ENCODE measurements at regions not wholly inside any gene's neighbourhood (a gene's known extent, or its start where the extent isn't known, plus 50 kb on each side); places are given as distances from the start of the nearest gene placed in this dataset.

- no peak for ATAC-seq
- intact Hi-C loops (cut with micrococcal nuclease; ENCODE audit: unreplicated experiment): no loop called here
- CTCF ChIA-PET: interaction anchor here (0.6 kb wide), 1 partner anchor 396 kb away, joined by 16 read pairs; no protein-coding TSS in a partner anchor
- DNase-seq (ENCODE audit: low read depth, low spot score): no peak
- Histone ChIP-seq H3K36me3 (ENCODE audit: control insufficient read depth, insufficient read depth, low read length) (no peaks in the 10 kb centered on the region), H3K27ac (ENCODE audit: low read length) (no peak overlapping the region), H3K4me1 (ENCODE audit: control insufficient read depth, insufficient read depth, low read length) (no peaks in the 10 kb centered on the region), H3K9me3 (ENCODE audit: control insufficient read depth, insufficient read depth, low read depth, low read length) (no peaks in the 10 kb centered on the region), H3K4me3 (ENCODE audit: low read depth in 2 of 2, low read length in 2 of 2) (no peak overlapping the region), H3K27me3 (ENCODE audit: control insufficient read depth, insufficient read depth, low read length) (peaks cover 31% of the 10 kb centered on the region)
- no TSS peak for BruUV-seq (replicated peaks)
- POLR2A ChIA-PET: no interaction called here
- TF ChIP-seq POLR2AphosphoS5 (IDR thresholded peaks at IDR 0.05; ENCODE audit: low read depth, low read length) (no peak), SIN3A (IDR thresholded peaks at IDR 0.05; ENCODE audit: borderline replicate concordance, insufficient read depth, low read depth, low read length) (no peak), REST (IDR thresholded peaks at IDR 0.05; ENCODE audit: insufficient read depth in 1 of 2, low read depth in 2 of 2, low read length in 1 of 2) (no peak), CTCF (IDR thresholded peaks at IDR 0.05) (no peak), TCF7L2 (IDR thresholded peaks at IDR 0.05; ENCODE audit: low read depth, low read length) (no peak)
- in situ Hi-C loops (cut with HindIII; ENCODE audit: low pct_unique_long_range_greater_than_20kb, low sequenced_read_pairs): no loop called here
Observed at GRCh38 chr3:124428372-124429128, 301.7 kb upstream of the UMPS start.

- ChIA-PET CTCF (no interaction called here), POLR2A (no interaction called here)
- peak; percentile 77; the same call in 1 of the 2 replicates for ATAC-seq
- TF ChIP-seq CTCF (IDR thresholded peaks at IDR 0.05): no peak
- TF ChIP-seq SIN3A (IDR thresholded peaks at IDR 0.05; ENCODE audit: borderline replicate concordance, insufficient read depth, low read depth, low read length): no peak
- TF ChIP-seq TCF7L2 (IDR thresholded peaks at IDR 0.05; ENCODE audit: low read depth, low read length): no peak
- no peak for TF ChIP-seq REST (IDR thresholded peaks at IDR 0.05; ENCODE audit: insufficient read depth in 1 of 2, low read depth in 2 of 2, low read length in 1 of 2)
- TF ChIP-seq POLR2AphosphoS5 (IDR thresholded peaks at IDR 0.05; ENCODE audit: low read depth, low read length): no peak
- Histone ChIP-seq H3K4me1 (ENCODE audit: control insufficient read depth, insufficient read depth, low read length) (no peaks in the 10 kb centered on the region), H3K27ac (ENCODE audit: low read length) (no peak overlapping the region), H3K4me3 (ENCODE audit: low read depth in 2 of 2, low read length in 2 of 2) (no peak overlapping the region), H3K36me3 (ENCODE audit: control insufficient read depth, insufficient read depth, low read length) (no peaks in the 10 kb centered on the region), H3K27me3 (ENCODE audit: control insufficient read depth, insufficient read depth, low read length) (peaks cover 33% of the 10 kb centered on the region), H3K9me3 (ENCODE audit: control insufficient read depth, insufficient read depth, low read depth, low read length) (no peaks in the 10 kb centered on the region)
- intact Hi-C loops (cut with micrococcal nuclease; ENCODE audit: unreplicated experiment): no loop called here
- no peak for DNase-seq (ENCODE audit: low read depth, low spot score)
- in situ Hi-C loops (cut with HindIII; ENCODE audit: low pct_unique_long_range_greater_than_20kb, low sequenced_read_pairs): no loop called here
- BruUV-seq (replicated peaks): no TSS peak
Observed at GRCh38 chr3:124429129-124429815, 301.0 kb upstream of the UMPS start.
